Neuronal stem cell (in vitro differentiated cells): ENCODE measurements at regions not wholly inside any gene's neighbourhood (a gene's known extent, or its start where the extent isn't known, plus 50 kb on each side); places are given as distances from the start of the nearest gene placed in this dataset.

Source experiments
- DNase-seq: peaks from one replicate; pipeline ENCODE4 v3.0.0-alpha.2; 2013; ENCODE audit warnings: low spot score
- H2AFZ ChIP-seq: one replicate; pipeline ENCODE4 v1.6.1; 2013; ENCODE audit warnings: mild to moderate bottlenecking, low read length, inconsistent platforms
- H2AK5ac ChIP-seq: 2 replicates; pipeline ENCODE4 v1.6.1; 2013; ENCODE audit warnings: low read depth, mild to moderate bottlenecking, inconsistent platforms, low read length, moderate library complexity, mixed read lengths
- H2BK120ac ChIP-seq: 2 replicates; pipeline ENCODE4 v1.6.1; 2013; ENCODE audit warnings: low read depth, mild to moderate bottlenecking, inconsistent platforms, low read length, moderate library complexity, mixed read lengths
- H2BK12ac ChIP-seq: one replicate; pipeline ENCODE4 v1.6.1; 2013; ENCODE audit warnings: low read length, inconsistent platforms
- H2BK15ac ChIP-seq: 2 replicates; pipeline ENCODE4 v1.6.1; 2013; ENCODE audit warnings: mild to moderate bottlenecking, low read length, inconsistent platforms, mixed read lengths
- H2BK5ac ChIP-seq: one replicate; pipeline ENCODE4 v1.6.1; 2013; ENCODE audit warnings: inconsistent platforms, mild to moderate bottlenecking, low read length, moderate library complexity
- H3K14ac ChIP-seq: one replicate; pipeline ENCODE4 v1.6.1; 2013; ENCODE audit warnings: low read length, inconsistent platforms
- H3K18ac ChIP-seq: 2 replicates; pipeline ENCODE4 v1.6.1; 2013; ENCODE audit warnings: low read length, inconsistent platforms
- H3K23ac ChIP-seq: 2 replicates; pipeline ENCODE4 v1.6.1; 2013; ENCODE audit warnings: low read depth, mild to moderate bottlenecking, mixed read lengths, low read length, inconsistent platforms; ENCODE audit not compliant: poor library complexity
- H3K27ac ChIP-seq: replicated peaks from 3 replicates; pipeline ENCODE4 v1.5.1; 2013; ENCODE audit warnings: low read length, inconsistent platforms
- H3K27me3 ChIP-seq, 3 experiments: 2 replicates each; pipeline ENCODE4 v1.6.1; 2013; ENCODE audit warnings: low read length in 3 of 3, mild to moderate bottlenecking in 2 of 3, inconsistent platforms in 1 of 3, low read depth in 1 of 3, mixed read lengths in 1 of 3, moderate library complexity in 1 of 3; ENCODE audit not compliant: control insufficient read depth in 3 of 3, insufficient read depth in 3 of 3
- H3K36me3 ChIP-seq, 2 donors: replicated peaks in 1 of 2; 2 replicates each; pipeline ENCODE4 v1.6.1; 2013; ENCODE audit warnings: low read length in 2 of 2; ENCODE audit not compliant: control insufficient read depth in 2 of 2, insufficient read depth in 2 of 2
- H3K4ac ChIP-seq: 2 replicates; pipeline ENCODE4 v1.6.1; 2013; ENCODE audit warnings: inconsistent platforms, mild to moderate bottlenecking, low read length, moderate library complexity
- H3K4me1 ChIP-seq, 2 donors: 1 replicate in 1 of 2; 2 replicates in 1 of 2; pipeline ENCODE4 v1.6.1; 2013; ENCODE audit warnings: low read length in 2 of 2, low read depth in 1 of 2; ENCODE audit not compliant: control insufficient read depth in 2 of 2, insufficient read depth in 1 of 2
- H3K4me2 ChIP-seq: one replicate; pipeline ENCODE4 v1.6.1; 2013; ENCODE audit warnings: mild to moderate bottlenecking, low read length, inconsistent platforms; ENCODE audit not compliant: insufficient read depth, poor library complexity, severe bottlenecking
- H3K4me3 ChIP-seq, 2 donors: 2 replicates each; pipeline ENCODE4 v1.5.1; 2013; ENCODE audit warnings: low read length in 2 of 2, mild to moderate bottlenecking in 2 of 2, inconsistent platforms in 1 of 2, moderate library complexity in 1 of 2
- H3K79me1 ChIP-seq: one replicate; pipeline ENCODE4 v1.6.1; 2013; ENCODE audit warnings: low read depth, mild to moderate bottlenecking, inconsistent platforms, low read length, moderate library complexity
- H3K9ac ChIP-seq: one replicate; pipeline ENCODE4 v1.6.1; 2013; ENCODE audit warnings: mild to moderate bottlenecking, low read depth, low read length, inconsistent platforms; ENCODE audit not compliant: poor library complexity
- H3K9me3 ChIP-seq, 2 donors: replicated peaks in 1 of 2; 2 replicates each; pipeline versions ENCODE3 to v1.6.1; 2013; ENCODE audit warnings: low read length in 2 of 2, mild to moderate bottlenecking in 2 of 2, inconsistent platforms in 1 of 2, low read depth in 1 of 2, mixed read lengths in 1 of 2, moderate library complexity in 1 of 2; ENCODE audit not compliant: control insufficient read depth in 2 of 2, insufficient read depth in 1 of 2
- H4K8ac ChIP-seq: one replicate; pipeline ENCODE4 v1.6.1; 2013; ENCODE audit warnings: low read depth, mild to moderate bottlenecking, inconsistent platforms, low read length, moderate library complexity
- H4K91ac ChIP-seq: one replicate; pipeline ENCODE4 v1.6.1; 2013; ENCODE audit warnings: low read length, low read depth, mild to moderate bottlenecking, inconsistent platforms; ENCODE audit not compliant: poor library complexity
- WGBS, 2 donors: extraction: QIAGEN DNeasy Blood & Tissue Kit; methylation state at CpG; one replicate each; pipeline ENCODE4 v1.1.7; 2013; ENCODE audit warnings: missing lambda C conversion rate in 2 of 2, mixed read lengths in 1 of 2; ENCODE audit not compliant: insufficient read length in 2 of 2, insufficient replicate concordance in 1 of 2; ENCODE audit errors: extremely low coverage in 2 of 2; 5-methylcytosine and 5-hydroxymethylcytosine counted together

DNA sequence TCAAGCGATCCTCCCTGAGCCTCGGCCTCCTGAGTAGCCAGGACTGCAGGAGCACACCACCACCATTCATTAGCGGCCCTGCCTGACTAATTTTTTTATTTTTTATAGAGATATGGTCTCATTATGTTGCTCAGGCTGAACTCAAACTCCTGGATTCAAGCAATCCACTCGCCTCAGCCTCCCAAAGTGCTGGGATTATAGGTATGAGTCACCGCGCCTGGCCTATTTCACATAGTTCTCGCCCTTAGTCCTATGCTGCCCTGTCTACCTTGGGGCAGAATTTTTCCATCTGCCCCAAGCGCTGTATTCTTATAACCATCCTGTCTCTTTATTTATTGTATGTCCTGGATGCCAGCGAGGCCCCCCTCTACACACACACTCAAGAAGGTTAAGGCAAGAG is 50.9 kb upstream of the BCL2L14 start:
- Histone ChIP-seq H3K4me3 (no peak overlapping the region), H3K18ac (no peak overlapping the region), H3K27ac (no peak overlapping the region), H4K8ac (no peak overlapping the region), H3K27me3 (peaks cover 0 to 3% (median 0%) of the 10 kb centered on the region in 3 experiments), H3K4ac (no peak overlapping the region), H3K23ac (no peak overlapping the region), H3K4me1 (peaks cover 0 to 2% of the 10 kb centered on the region in 2 donors), H3K36me3 (no peaks in the 10 kb centered on the region), H2BK15ac (no peak overlapping the region), H4K91ac (no peak overlapping the region), H3K9ac (no peak overlapping the region), H3K4me2 (no peak overlapping the region), H2BK5ac (no peak overlapping the region), H2BK120ac (no peak overlapping the region), H2AFZ (no peak overlapping the region), H2AK5ac (no peak overlapping the region), H3K9me3 (no peaks in the 10 kb centered on the region), H3K14ac (no peak overlapping the region), H2BK12ac (no peak overlapping the region), H3K79me1 (no peaks in the 10 kb centered on the region)
- WGBS, 2 donors: no CpG with 5 or more reads among the region's 9 CpGs
- no peak for DNase-seq

DNA sequence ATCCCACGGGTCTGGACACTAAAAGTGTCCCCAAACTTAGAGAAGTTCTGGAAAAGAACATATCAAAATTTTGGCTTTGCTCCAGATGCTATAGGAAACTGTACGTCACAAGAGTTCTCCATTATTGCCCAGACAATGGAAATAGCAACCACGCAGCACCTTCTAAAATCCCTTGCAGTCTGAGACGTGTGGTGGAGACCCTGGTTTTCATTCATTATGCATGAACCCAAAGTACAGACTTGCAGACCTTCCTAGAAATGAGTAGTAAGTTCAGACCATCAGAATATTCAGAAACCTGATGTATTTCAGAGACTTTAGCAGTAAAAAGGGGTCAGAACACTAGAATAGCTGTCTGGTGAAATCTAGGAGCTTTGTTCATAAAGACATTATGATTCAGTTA is 50.0 kb upstream of the BCL2L14 start:
- Histone ChIP-seq H4K8ac (no peak overlapping the region), H3K4me1 (peaks cover 0 to 2% of the 10 kb centered on the region in 2 donors), H3K27me3 (peaks cover 0 to 3% (median 0%) of the 10 kb centered on the region in 3 experiments), H3K9me3 (no peaks in the 10 kb centered on the region), H2BK12ac (no peak overlapping the region), H3K4me2 (no peak overlapping the region), H3K9ac (no peak overlapping the region), H2BK15ac (no peak overlapping the region), H4K91ac (no peak overlapping the region), H2AFZ (no peak overlapping the region), H3K79me1 (no peaks in the 10 kb centered on the region), H3K18ac (no peak overlapping the region), H3K27ac (no peak overlapping the region), H2BK5ac (no peak overlapping the region), H3K23ac (no peak overlapping the region), H3K36me3 (no peaks in the 10 kb centered on the region), H3K4ac (no peak overlapping the region), H2BK120ac (no peak overlapping the region), H2AK5ac (no peak overlapping the region), H3K14ac (no peak overlapping the region), H3K4me3 (no peak overlapping the region)
- WGBS, 2 donors: no CpG with 5 or more reads among the region's 4 CpGs
- no peak for DNase-seq
